ENCODE measurements at regions not wholly inside any gene's neighbourhood (a gene's known extent, or its start where the extent isn't known, plus 50 kb on each side); places are given as distances from the start of the nearest gene placed in this dataset.

- TF ChIP-seq, protein P1, sequence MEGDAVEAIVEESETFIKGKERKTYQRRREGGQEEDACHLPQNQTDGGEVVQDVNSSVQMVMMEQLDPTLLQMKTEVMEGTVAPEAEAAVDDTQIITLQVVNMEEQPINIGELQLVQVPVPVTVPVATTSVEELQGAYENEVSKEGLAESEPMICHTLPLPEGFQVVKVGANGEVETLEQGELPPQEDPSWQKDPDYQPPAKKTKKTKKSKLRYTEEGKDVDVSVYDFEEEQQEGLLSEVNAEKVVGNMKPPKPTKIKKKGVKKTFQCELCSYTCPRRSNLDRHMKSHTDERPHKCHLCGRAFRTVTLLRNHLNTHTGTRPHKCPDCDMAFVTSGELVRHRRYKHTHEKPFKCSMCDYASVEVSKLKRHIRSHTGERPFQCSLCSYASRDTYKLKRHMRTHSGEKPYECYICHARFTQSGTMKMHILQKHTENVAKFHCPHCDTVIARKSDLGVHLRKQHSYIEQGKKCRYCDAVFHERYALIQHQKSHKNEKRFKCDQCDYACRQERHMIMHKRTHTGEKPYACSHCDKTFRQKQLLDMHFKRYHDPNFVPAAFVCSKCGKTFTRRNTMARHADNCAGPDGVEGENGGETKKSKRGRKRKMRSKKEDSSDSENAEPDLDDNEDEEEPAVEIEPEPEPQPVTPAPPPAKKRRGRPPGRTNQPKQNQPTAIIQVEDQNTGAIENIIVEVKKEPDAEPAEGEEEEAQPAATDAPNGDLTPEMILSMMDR (conservative IDR thresholded peaks at IDR 0.05; ENCODE audit: low read depth, low read length) = no peak
- no peak overlapping the region for H3K4me3 ChIP-seq (ENCODE audit: low read depth, low read length)
- no peak for DNase-seq (ENCODE audit: low read depth)
Measured at GRCh38 chr4:174418640-174419212, 103.6 kb downstream of the HPGD start.

DNA sequence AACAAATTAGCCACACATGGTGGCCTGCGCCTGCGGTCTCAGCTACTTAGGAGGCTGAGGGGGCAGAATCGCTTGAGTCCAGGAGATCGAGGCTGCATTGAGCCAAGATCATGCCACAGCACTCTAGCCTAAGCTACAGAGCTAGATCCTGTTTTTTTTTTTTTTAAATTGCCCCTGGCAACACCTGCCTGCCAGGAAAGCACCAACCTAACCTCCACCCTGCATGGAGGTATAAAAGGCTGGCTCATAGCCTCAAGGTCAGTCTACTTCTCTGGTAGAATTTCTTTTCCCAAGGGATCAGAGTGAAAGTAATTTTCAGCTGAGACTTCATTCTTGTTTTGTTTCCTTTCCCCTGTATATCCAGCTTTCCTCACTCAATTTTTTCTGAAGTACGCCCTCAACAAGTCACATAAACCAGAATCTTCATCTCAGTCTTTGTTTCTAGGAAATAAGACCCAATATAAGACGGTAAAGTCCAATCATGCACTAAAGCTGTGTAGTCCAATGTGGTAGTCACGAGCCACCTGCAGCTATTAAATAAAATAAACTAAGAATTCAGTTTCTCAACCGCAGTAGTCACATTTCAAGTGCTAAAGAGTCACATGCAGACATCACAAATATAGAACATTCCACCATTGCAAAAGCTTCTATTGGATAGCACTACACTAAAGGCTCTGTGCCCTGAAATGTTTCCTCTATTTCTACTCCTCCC, 113.3 kb downstream of the HPGD start:
- H3K4me3 ChIP-seq (ENCODE audit: low read depth, low read length) = no peak overlapping the region
- no peak for DNase-seq (ENCODE audit: low read depth)
- TF ChIP-seq, protein P1 (conservative IDR thresholded peaks at IDR 0.05; ENCODE audit: low read depth, low read length) = no peak

DNA sequence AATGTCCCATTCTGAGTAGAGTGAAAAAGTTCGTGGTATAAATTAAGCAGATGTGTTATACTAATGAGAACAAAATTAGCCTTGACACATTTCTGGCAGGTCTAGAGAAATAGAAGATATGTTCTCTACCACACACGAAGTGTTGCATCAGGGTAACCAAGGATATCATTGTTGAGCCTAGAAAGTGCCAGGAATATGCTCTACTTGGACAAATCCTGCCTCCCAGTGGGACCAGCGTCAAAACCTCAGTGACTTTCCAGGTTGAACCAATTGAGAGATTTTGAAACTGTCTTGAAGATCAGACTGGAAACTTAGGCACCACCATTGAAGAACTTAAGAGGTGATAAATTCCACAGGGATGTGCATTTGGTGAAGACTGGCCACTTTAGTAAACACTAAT, 115.9 kb downstream of the HPGD start:
- TF ChIP-seq, protein P1 (conservative IDR thresholded peaks at IDR 0.05; ENCODE audit: low read depth, low read length) = no peak
- no peak overlapping the region for H3K4me3 ChIP-seq (ENCODE audit: low read depth, low read length)
- no peak for DNase-seq (ENCODE audit: low read depth)

DNA sequence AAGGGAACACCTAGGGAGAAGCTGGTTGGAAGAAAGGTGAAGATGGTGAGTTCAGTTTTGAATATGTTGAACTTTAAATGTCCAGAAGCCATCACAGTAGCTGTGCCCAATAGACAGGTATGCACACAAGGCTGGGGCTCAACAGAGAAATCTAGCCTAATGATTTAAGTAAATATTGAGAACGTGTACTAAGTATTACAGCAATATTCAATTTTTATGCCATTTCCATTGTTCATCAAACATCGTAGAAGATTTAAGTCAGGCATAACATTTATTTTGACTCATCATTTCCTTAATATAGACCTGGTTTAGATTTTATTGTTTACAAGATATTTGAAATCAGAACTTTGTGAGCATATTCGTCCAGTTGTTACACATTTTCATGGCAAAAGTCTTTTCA, 116.4 kb downstream of the HPGD start:
- DNase-seq (ENCODE audit: low read depth) = no peak
- TF ChIP-seq, protein P1 (conservative IDR thresholded peaks at IDR 0.05; ENCODE audit: low read depth, low read length) = no peak

GRCh38 chr4:174404677-174405076, 117.6 kb downstream of the HPGD start:
- TF ChIP-seq, protein P1 (conservative IDR thresholded peaks at IDR 0.05; ENCODE audit: low read depth, low read length) = no peak
- DNase-seq (ENCODE audit: low read depth) = no peak
- no peak overlapping the region for H3K4me3 ChIP-seq (ENCODE audit: low read depth, low read length)

More for the DNA sequence above, 116.4 kb downstream of the HPGD start:
- no peak overlapping the region for H3K4me3 ChIP-seq (ENCODE audit: low read depth, low read length)

GRCh38 chr4:174403177-174403543, 119.1 kb downstream of the HPGD start:
- no peak for DNase-seq (ENCODE audit: low read depth)
- no peak overlapping the region for H3K4me3 ChIP-seq (ENCODE audit: low read depth, low read length)
- TF ChIP-seq, protein P1 (conservative IDR thresholded peaks at IDR 0.05; ENCODE audit: low read depth, low read length) = no peak

All from choroid plexus epithelial cell (primary cell).